Dermis microvascular lymphatic vessel endothelial cell (primary cell): ENCODE measurements at regions not wholly inside any gene's neighbourhood (a gene's known extent, or its start where the extent isn't known, plus 50 kb on each side); places are given as distances from the start of the nearest gene placed in this dataset.
"Not testable (repeated sequence)": the region's sequence is repeated elsewhere in the genome, so short reads cannot be mapped to it uniquely, and the experiment has no call there.

ENCODE experiments used
- DNase-seq, 2 donors: peaks; one replicate each; pipeline versions ENCODE4 v3.0.0 to v3.0.0-alpha.2; 2010; ENCODE audit warnings: low read depth in 2 of 2

- no peak for DNase-seq
These were observed 127.0 kb upstream of the GDNF start for GRCh38 chr5:37966871-37967270.

- DNase-seq, result no peak
These were observed 126.5 kb upstream of the GDNF start for GRCh38 chr5:37966291-37966690.

GRCh38 chr5:37962389-37962788 is 122.5 kb upstream of the GDNF start:
- no peak for DNase-seq

- DNase-seq, result no peak
These were observed 117.4 kb upstream of the GDNF start for GRCh38 chr5:37957218-37957617.

- no peak for DNase-seq
These were observed 115.9 kb upstream of the GDNF start for GRCh38 chr5:37955748-37956147.

- DNase-seq, result no peak
These were observed 114.7 kb upstream of the GDNF start for GRCh38 chr5:37954561-37954960.

GRCh38 chr5:37951946-37952721 is 112.3 kb upstream of the GDNF start:
- DNase-seq, result no peak

- DNase-seq, result no peak
These were observed 110.6 kb upstream of the GDNF start for GRCh38 chr5:37950436-37950835.

GRCh38 chr5:37945446-37945845 is 105.6 kb upstream of the GDNF start:
- DNase-seq, result no peak

- DNase-seq, result not testable (repeated sequence)
These were observed 103.3 kb upstream of the GDNF start for GRCh38 chr5:37943136-37943535.

GRCh38 chr5:37940931-37941623 is 101.2 kb upstream of the GDNF start:
- DNase-seq, result no peak

- DNase-seq, result no peak
These were observed 99.0 kb upstream of the GDNF start for GRCh38 chr5:37938861-37939260.

GRCh38 chr5:37938076-37938852 is 98.4 kb upstream of the GDNF start:
- no peak for DNase-seq

- DNase-seq, result no peak
These were observed 96.2 kb upstream of the GDNF start for GRCh38 chr5:37936091-37936490.

GRCh38 chr5:37933576-37933975 is 93.7 kb upstream of the GDNF start:
- no peak for DNase-seq

- DNase-seq, result no peak
These were observed 92.6 kb upstream of the GDNF start for GRCh38 chr5:37932450-37932849.

GRCh38 chr5:37931541-37931940 is 91.7 kb upstream of the GDNF start:
- DNase-seq, result no peak

- DNase-seq, result no peak
These were observed 90.5 kb upstream of the GDNF start for GRCh38 chr5:37930350-37930749.

- DNase-seq, result no peak
These were observed 90.0 kb upstream of the GDNF start for GRCh38 chr5:37929791-37930190.

GRCh38 chr5:37927753-37928152 is 87.9 kb upstream of the GDNF start:
- not testable (repeated sequence) for DNase-seq

- DNase-seq, result no peak
These were observed 86.9 kb upstream of the GDNF start for GRCh38 chr5:37926732-37927131.

- DNase-seq, result no peak
These were observed 81.6 kb upstream of the GDNF start for GRCh38 chr5:37921452-37921851.
